ENCODE measurements at regions not wholly inside any gene's neighbourhood (a gene's known extent, or its start where the extent isn't known, plus 50 kb on each side); places are given as distances from the start of the nearest gene placed in this dataset.

DNA sequence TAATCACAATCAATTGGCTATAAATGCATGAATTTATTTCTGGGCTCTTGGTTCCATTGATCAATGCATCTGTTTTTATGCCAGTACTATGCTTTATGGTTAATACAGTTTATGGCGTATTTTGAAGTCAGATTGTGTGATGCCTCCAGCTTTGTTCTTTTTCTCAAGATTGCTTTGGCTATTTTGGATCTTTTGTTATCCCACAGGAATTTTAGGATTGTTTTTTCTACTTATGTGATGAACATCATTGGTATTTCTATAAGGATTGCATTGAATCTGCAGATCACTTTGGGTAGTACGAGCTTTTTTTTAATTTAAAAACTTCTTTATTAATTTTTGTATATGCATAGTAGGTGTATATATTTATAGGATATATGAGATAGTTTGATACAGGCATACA, 338.7 kb upstream of the IGFBP7 start:
- no peak for DNase-seq

DNA sequence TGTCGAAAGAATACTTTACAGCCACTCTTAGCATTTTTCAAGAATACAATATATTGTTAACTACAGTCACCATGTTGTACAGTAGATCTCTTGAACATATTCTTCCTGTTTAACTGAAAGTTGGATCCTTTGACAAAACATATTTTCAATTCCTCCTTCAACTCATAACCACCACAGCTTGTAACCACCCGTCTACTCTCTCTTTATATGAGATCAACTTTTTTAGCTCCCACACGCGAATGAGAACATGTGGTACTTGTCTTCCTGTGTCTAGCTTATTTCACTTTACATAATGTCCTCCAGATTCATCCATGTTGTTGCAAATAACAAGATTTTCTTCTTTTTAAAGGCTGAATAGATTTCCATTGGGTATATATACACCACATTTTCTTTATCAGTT, 338.3 kb upstream of the IGFBP7 start:
- DNase-seq = no peak

DNA sequence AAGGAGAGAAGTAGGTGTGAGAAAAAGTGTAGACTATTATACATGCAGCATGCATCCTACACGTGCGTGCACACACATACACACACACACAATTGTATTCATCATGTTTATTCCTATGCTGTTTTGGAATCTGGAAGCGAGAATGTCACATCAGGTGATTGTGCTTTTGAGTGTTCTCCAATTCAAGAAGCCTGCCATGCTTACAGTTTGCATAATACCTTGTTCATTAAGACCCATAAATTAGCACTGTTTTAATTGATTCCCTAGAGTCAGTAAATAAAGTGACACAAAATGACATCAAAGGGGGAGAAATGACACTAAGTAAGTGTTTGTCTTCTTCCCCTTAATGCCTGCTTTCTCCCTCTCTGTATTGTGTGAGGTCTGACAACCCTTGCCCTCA, 336.1 kb upstream of the IGFBP7 start:
- no peak for DNase-seq

DNA sequence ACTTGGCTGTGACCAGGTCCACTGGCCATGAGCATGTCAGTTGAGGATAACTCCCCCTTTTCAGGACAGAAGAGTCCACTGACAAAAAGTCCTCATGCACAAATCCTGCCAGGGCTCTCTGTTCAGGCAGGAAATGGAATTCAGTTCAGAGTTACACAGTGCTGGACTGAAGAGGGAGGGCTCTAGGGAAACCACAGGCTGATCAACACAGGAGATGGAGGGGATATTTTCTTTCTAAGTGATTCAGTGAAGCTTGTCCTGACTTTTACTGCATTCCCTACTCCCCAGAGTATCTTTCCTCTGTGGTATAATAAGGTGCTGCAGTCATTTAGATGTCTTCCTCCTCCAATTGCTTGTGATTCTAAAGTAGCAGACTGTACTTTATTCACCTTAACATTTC, 335.5 kb upstream of the IGFBP7 start:
- no peak for DNase-seq

DNA sequence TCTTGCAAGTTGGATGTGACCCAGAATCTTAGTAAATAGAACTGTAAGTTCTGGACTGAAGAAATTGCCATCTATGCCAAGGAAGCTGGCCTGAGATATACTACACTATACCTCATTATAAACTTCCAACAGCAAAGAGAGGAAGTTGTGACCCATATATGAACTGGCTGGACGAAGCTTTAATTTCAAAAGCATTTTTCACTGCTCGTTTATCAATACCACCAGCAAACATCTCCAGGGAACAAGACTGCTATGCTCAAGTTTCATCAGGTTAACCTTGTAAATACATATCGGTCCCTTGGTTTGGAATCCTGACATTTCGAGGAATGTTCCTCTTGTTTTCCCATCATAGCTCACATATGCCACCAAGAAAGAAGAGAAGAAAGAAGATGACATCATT, 334.5 kb upstream of the IGFBP7 start:
- no peak for DNase-seq

DNA sequence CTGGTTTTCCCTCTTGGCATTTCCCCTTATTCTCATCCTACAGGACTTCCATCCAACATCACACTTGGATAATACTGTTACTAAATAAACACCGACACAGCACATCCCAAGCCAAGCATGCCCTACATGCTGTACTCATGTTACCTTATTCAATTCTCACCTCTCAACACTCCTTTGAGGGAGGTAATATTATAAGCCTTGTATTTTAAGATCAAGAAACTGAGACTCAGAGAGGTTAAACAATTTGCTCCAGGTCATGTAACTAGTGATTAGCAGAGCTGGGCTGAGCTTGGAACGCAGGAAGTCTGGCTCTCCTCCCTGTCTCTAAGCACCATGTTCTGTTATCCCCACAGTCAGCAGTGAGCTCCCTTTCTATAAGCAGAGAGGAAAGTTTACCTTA, 333.6 kb upstream of the IGFBP7 start:
- DNase-seq = no peak

DNA sequence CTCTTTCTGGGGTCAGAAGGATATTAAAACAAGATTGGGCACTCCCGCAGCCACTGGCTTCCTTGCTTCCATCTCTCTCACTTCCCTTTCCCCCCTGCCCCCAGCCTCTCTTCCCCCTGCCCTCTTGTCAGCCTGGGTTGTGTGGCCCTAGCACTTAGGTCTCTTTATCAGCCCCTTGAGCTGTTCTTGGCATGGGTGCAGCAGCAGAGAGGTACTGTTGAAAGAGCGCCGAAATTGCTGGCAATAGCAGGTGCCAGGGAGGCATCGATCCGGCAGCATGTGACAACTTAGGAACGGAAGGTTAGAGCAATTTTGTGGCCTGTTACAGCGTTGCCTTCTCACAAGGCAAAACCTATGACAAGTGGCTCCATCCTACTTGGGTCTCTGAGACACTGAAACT, 333.1 kb upstream of the IGFBP7 start:
- DNase-seq = no peak

DNA sequence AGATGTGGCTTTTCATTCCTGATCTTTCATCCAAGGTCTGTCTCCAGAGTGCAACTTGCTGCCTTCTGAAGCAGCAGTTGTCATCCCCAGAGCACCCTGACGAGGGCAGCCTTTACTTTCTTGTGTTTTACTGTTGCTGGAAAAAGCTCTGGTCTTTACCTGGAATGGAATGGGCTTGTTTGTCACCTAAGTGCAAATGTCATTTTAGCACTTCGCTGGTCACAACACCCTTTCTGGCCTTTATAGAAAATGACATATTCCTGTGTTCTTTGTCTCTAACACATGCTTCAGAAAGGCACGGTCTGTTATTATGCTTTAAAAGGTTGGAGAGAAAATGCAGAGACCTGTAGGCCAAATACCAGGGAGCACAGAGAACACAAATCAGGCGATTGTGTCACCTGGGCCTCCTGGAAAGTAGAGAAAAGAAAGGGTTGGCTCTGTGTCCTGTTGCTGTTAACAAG, 332.7 kb upstream of the IGFBP7 start:
- DNase-seq = no peak

DNA sequence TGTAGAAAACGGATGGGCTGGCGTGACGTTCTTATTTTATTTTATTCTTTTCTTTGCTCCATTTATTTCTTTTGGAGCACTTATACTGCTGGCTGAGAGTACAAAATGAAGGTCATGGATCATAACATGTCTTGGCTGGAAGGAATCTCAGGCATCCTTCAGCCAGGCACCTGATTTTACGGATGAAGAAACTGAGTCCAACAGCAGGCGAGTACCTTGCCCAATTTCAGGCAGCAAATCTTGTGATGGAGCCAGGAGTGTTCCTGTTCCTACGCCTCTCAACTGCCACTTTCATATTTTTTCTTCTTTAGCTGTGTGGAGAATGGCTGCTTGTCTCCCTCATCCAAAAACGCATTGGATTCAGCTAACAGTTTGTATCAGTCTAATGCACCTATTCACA, 332.1 kb upstream of the IGFBP7 start:
- no peak for DNase-seq

DNA sequence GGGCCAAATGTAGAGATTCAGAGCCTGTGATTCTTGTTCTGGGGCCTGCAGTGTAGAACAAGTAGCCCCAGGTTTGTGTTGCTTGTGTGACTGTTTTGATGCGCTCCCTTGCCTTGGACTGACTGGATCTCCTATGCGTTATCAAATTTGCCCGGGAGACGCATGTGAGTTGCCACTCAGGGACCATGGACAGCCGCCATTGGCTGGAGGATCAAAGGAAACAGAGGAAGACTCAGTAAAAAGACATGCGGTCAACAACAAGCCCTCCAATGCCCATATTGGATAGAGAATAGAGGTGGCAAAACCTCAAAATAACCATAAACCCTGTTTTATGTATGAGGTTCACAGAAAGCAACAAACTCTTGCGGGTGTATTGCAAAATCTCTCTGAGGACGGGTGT, 327.5 kb upstream of the IGFBP7 start:
- no peak for DNase-seq

DNA sequence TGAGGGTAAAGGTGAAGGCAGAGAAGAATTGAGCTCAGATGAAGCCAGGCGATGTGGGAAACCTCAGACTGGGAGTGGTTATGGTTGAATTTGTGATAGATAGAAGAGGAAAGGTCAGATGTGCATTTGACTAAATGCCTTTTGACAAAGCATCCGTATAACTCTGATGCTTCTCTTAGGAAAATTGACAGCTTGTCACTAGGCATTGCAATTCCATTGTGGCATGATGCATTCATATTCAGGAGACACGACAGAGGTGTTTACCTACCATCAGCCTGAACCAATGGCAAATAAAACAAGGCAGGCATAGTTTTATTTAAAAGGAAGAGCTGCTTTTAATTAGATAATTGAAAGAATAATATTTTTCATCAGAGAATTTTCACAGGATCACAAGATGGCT, 325.1 kb upstream of the IGFBP7 start:
- DNase-seq = no peak

DNA sequence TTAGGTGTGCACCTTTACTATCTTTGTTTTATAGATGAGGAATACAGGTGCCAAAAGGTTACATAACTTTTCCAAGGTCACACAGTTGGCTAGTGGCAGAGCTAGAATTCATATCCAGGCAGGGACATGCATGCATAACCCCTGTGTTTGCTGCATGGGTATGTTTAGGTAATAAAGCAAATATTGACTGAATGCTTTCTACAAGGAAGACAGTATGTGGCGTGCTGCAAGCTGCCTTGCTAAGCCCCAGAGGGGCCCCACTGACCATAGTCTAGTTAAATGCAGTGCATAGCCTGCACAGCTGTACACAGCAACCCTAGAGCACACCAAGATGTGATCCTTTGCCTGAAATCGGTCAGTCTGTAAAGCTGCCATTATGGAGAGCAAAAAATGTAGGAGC, 320.5 kb upstream of the IGFBP7 start:
- DNase-seq = no peak

DNA sequence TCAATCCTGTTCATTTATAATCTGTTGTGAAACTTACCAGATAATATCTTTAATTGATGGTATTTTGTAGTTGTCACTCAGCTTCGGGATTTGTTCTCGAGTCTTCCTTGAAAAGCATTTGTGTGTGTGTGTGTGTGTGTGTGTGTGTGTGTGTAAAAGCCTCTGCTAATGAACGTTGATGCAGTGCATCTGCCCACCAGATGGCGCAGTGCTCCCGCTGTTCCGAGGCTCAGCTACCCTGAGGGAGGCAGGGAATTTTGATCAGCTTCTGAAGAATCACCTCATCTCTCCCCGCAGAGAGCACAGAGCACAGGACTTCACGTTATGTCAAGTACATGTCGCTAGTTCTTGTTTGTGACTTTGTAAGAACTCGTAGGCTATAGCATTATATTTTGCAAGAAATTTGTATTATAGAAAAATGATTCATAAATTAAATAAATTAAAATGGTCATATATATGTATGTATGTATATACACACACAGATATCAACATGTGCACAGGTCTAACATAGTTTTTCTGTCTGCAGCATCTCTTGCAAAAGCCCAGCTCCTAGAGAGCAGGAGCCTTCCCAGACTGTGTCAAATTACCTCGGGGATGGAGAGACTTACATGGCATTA, 316.7 kb upstream of the IGFBP7 start:
- no peak for DNase-seq

DNA sequence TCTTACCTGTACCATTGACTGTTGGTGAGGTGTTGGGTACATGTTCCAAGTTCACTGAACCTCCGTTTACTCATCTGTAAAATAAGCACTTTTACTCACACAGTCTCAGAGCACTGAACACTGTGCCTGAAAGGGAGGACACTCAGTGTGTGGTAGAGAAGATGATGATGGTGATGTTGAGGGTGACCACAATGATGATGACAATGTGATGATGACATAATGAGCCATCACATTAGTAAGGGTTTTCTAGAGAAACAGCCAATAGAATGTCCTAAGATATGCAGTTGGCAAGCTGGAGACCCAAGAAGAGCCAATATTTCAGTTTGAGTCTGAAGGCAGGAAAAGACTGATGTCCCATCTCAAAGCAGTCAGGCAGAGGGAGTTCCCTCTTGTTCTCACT, 315.4 kb upstream of the IGFBP7 start:
- no peak for DNase-seq

DNA sequence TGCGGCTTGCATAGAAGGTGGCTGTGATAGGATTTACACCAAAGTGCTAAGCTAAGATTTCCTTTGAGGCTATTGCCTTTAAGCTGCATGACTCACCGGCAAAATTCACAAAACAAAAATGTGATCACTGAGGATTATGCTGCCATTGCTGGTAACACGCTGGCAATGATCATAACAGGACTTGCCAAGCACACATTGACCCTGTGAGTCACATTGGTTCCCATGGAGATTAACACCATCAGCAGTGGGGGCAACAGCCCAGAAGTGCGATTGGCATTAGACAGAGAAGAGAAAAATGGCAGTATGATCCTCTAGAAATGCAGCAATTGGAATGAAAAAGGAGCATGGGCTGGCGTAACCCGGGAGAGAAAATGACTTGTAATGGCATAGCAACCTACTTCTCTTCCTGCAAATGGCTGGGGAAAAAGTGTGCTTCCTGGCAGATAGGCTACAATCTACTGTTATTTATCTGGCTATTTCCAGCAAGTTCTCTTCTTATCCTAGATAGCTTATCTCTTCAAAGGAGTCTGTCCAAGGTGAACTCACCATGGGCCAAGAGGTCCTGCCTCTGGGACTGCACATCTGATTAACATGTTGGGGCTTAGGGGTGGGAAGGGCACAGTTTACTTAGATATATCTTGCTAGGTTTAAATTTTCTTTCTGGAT, 314.2 kb upstream of the IGFBP7 start:
- no peak for DNase-seq

DNA sequence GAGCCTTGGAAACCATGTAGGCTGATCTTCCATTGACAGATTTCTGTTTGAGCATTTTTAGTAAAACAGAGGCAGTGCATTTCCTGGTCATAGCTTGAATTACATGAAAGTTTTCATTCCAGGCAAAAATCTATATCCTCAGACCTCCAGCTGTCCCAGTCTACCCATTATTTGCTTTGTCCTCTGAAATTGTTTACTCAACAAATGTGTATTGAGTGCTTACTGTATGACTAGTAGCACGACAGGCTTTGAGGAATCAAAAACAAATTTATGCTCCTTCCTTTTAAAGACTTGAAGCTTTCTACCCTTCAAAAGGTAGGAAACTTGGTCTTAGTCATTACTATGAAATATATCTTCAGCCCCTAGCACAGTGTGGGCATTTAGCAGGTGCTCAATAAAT, 307.9 kb upstream of the IGFBP7 start:
- no peak for DNase-seq

DNA sequence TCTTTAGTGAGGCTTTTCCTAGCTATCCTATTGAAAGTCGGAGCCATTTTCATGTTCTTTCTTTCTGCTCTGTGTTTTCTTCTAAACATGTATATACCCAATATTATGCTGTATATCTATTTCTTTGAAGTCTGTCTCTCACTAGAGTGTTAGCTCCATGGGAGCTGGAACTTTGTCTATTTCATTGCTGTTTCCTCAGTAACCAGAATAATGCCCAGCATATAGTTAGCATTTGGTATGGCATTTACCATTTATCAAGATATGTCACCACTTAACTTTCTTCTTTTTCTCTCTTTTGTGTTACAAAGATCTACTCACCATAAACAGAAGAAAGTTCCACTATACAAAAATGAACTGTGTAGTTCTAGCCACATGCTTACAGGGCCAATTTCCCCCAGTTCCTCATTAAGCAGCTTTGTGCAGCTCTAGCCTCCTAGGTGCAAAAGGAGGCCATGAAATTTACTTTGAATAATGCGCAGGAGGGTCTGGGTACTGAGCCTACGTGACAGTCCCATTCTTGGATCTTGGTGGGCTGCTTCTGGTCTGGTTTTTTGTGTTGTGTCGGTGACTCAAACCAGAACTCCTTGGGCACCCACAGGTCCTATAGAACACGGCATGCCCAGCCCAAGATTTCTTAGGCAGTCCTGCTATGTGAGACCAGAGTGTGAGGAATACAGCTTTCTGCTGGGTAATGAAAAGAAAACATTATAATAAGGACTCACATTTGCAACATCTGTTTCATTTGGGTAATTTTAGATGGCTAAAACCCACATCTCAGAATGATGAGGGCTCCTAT, 302.3 kb upstream of the IGFBP7 start:
- DNase-seq = no peak

DNA sequence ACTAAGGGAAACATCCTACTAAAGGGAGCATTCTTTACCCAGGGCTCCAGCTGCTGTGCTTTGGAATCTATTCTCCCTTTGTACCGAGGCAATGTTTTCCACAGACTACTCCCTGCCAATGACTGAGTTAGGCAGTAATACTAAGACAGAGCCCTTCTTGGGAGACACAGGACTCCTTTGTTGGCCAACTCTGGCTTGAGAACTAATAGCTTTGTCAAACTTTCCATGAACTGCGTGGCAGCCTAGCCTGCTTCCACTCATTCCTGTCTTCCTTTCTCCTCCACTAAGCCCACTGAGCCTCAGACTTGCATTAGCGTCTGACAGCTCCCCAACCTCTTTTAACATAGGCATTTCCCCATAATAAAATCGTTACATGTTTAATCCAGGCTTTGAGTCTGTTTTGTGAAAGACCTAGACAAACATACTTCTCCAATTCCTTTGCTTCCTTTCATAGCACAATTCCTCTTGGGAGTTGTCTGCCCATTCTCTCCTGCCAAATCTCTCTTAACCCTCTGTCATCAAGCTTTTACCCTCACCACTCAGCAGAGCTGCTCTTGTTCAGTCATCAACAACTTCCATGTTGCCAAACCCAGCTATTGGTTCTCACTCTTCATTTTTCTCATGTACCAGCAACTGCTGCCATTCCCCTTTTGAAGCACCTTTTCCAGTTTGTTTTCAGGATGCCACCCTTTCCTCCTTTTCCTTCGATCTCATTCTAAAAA, 300.3 kb upstream of the IGFBP7 start:
- no peak for DNase-seq

DNA sequence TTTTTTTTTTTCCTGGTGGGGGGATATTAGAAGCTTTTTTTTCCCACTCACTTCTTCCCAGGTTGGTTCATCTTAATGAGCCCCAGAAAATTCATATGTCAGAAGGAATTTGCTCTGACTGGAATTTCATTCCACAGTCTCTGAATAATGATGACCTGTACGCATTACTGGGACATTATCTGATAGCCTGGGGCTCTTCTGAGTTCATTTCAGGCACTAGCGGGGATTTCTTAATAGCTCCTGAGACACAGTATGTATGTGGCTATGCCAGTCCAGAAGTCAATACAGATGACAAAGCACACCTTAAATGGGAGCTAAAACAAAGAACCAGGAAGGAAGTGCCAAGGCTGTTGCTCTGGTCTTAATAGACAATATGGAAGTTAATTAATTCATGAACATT, 295.2 kb upstream of the IGFBP7 start:
- no peak for DNase-seq

DNA sequence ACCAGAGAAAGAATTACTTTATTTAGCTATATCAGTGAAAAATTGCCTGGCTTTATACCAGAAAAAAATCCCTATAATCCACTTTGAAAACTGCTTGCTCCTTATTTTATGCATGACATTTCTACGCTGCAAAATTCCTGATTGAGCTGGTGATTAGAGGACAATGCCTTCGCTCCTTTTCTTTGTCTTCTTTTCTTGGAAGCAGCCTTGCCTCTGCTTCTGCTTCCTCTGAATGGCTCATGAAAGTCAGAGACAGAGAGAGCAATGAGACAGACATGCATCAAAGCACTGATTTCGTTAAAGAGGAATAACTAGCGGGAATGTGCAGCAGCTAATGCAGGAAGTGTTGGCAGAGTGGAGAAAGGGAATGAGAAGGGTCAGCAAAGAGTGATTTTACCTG, 294.3 kb upstream of the IGFBP7 start:
- DNase-seq = no peak

DNA sequence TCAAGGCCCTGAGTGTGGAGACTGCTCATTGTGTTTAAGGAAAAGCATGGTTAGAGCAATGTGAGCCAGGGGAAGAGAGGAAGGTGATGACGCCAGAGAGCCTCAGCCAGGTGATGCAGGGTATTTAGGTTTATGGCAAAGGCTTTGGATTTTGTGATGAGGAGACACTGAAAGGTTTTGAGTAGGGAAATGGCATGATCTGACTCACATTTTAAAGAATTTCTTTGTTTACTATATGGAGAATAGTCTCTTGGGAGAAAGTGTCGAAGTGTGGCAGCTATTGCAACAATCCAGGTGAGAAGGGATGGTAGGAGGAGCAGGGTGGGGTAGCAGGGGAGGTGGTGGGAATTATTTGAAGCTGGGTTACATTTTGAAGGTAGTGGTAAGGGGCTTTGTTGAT, 293.4 kb upstream of the IGFBP7 start:
- DNase-seq = no peak

DNA sequence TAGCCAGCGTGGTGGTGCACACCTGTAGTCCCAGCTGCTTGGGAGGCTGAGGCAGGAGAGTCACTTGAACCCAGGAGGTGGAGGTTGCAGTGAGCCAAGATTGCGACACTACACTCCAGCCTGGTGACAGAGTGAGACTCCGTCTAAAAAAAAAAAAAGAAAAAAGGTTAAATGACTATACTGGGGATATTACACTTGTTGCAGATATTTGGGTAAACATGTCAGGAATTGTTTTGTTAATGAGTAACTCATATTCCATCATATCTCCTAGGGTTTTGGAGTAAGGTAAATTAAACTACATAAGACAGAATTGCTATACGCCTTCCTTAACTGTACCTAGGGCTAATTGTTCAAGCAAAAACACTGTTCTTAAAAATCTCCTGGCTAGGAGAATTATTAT, 291.4 kb upstream of the IGFBP7 start:
- no peak for DNase-seq

DNA sequence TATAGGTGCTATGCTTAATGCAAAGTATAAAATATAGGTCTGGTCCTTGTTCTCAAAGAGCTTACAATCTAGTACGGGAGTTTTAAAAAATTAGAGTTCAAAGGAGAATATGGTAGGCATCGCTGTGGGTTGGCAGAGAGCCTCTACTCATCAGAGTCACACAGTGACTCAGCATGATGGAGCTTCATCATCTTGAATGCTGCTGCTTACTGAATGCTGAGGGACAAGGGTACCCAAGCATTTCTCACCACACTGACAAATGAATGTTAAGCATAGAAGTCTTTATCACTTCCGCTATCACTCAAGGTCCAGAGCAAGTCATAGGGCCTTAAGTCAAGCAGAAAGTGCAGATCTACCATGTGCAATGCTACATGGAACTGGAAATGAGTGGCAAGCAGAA, 268.6 kb upstream of the IGFBP7 start:
- no peak for DNase-seq

Data from cortex of kidney (tissue), 1 donor.